ENCODE measurements at regions not wholly inside any gene's neighbourhood (a gene's known extent, or its start where the extent isn't known, plus 50 kb on each side); places are given as distances from the start of the nearest gene placed in this dataset.

GRCh38 chr6:91521999-91522398 is 935.1 kb upstream of the MAP3K7 start:
- TF ChIP-seq POLR2A (IDR thresholded peaks at IDR 0.05; ENCODE audit: low read depth, low read length) (no peak), TAF1 (IDR thresholded peaks at IDR 0.05; ENCODE audit: borderline replicate concordance, low read depth, low read length) (no peak)
